Kidney (tissue), 13 donors: ENCODE measurements at regions not wholly inside any gene's neighbourhood (a gene's known extent, or its start where the extent isn't known, plus 50 kb on each side); places are given as distances from the start of the nearest gene placed in this dataset.
A peak's percentile ranks its signal among the peaks of the same experiment; 100 is the strongest.

Experiments used
- DNase-seq, 5 donors: peaks; one replicate each; pipeline ENCODE4 v3.0.0-alpha.2; 2013 to 2020
- FAIRE-seq: peaks from 2 replicates; lab custom pipeline; 2012; peaks lifted over from hg19 to GRCh38; lab: Jason Lieb, UNC
- H3K27ac ChIP-seq, 2 donors: one replicate each; pipeline ENCODE4 v1.7.0; 2013; ENCODE audit warnings: low read depth in 2 of 2, low read length in 2 of 2, inconsistent platforms in 1 of 2
- H3K27me3 ChIP-seq: one replicate; pipeline ENCODE4 v1.7.1; 2013; ENCODE audit warnings: low read length, inconsistent platforms; ENCODE audit not compliant: control insufficient read depth, insufficient read depth
- H3K36me3 ChIP-seq, 3 donors: one replicate each; pipeline versions ENCODE4 v1.7.0 to v1.7.1; 2013; ENCODE audit warnings: low read length in 3 of 3, control low read depth in 1 of 3, inconsistent platforms in 1 of 3; ENCODE audit not compliant: insufficient read depth in 3 of 3, control insufficient read depth in 2 of 3
- H3K4me1 ChIP-seq, 3 donors: one replicate each; pipeline versions ENCODE4 v1.7.0 to v1.7.1; 2013; ENCODE audit warnings: low read length in 3 of 3, inconsistent platforms in 1 of 3, low read depth in 1 of 3; ENCODE audit not compliant: control insufficient read depth in 2 of 3, insufficient read depth in 2 of 3
- H3K4me3 ChIP-seq, 3 donors: one replicate each; pipeline versions ENCODE4 v1.7.0 to v1.8.1; 2013; ENCODE audit warnings: low read length in 3 of 3, control low read depth in 1 of 3, inconsistent platforms in 1 of 3
- H3K9ac ChIP-seq, 3 donors: one replicate each; pipeline versions ENCODE4 v1.7.0 to v1.7.1; 2013; ENCODE audit warnings: low read length in 3 of 3, control low read depth in 1 of 3, inconsistent platforms in 1 of 3
- H3K9me3 ChIP-seq, 3 donors: one replicate each; pipeline versions ENCODE4 v1.7.0 to v1.7.1; 2013; ENCODE audit warnings: low read length in 3 of 3, control low read depth in 1 of 3, inconsistent platforms in 1 of 3; ENCODE audit not compliant: control insufficient read depth in 2 of 3, insufficient read depth in 1 of 3
- intact Hi-C: fragments of 100-400 bp; cut with DNase I; formaldehyde crosslinking; loops from one replicate; pipeline ENCODE4 v1.11.1; 2022
- TF ChIP-seq, protein P1 (sequence below): IDR thresholded peaks from 3 replicates; pipeline ENCODE4 v1.5.1; 2012; ENCODE audit warnings: mild to moderate bottlenecking, moderate library complexity, borderline replicate concordance; ENCODE audit not compliant: insufficient read depth; ENCODE audit errors: extremely low read depth
- donor health status: control.
- donor health status: control.
- donor health status: control.
- donor health status: control.
- donor health status: control.
- donor health status: DM: yes; HTN: yes; CAD: no.
- donor health status: Normal renal cell carcinoma (clear cell type).

DNA sequence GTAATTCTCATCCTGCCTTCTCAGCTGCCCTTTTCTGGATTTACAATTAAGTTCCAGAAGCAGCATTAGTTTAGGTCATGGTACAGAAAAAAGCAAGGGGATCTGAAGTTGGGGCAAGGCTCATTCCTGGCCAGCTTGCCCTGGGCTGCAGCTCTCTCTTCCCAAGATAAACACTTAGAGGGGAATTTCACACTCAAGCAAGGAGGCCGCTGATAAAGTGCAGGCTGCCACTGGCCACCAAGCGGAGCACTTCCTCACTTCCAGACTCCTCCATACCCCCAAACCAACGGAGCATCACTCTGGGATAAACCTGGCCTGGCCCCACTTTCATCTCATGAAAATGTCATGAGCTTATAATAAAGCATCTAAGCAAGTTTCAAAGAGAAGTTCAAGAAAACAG, 445.5 kb upstream of the MKI67 start:
- intact Hi-C loops: no loop called here
- DNase-seq: no peak

DNA sequence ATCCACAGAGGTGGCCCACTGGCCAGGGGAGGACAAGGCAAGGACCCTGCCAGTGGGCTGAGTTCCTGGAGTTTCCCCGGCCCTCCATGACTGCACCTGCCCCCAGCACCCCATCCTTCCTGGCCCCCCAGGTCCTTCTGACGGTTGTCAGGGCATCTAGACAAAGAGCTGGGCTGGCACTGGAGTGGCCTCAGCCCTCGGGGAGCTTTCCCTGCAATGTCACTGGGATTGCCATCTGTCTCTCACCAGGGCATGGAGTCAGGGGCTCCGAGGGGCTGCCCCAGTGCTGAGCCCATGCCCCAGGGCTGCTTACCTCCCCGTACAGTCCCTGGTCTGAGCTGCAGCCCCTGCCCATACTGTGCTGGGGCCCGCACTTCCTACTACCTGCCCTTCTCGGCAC, 446.5 kb upstream of the MKI67 start:
- TF ChIP-seq, protein P1, sequence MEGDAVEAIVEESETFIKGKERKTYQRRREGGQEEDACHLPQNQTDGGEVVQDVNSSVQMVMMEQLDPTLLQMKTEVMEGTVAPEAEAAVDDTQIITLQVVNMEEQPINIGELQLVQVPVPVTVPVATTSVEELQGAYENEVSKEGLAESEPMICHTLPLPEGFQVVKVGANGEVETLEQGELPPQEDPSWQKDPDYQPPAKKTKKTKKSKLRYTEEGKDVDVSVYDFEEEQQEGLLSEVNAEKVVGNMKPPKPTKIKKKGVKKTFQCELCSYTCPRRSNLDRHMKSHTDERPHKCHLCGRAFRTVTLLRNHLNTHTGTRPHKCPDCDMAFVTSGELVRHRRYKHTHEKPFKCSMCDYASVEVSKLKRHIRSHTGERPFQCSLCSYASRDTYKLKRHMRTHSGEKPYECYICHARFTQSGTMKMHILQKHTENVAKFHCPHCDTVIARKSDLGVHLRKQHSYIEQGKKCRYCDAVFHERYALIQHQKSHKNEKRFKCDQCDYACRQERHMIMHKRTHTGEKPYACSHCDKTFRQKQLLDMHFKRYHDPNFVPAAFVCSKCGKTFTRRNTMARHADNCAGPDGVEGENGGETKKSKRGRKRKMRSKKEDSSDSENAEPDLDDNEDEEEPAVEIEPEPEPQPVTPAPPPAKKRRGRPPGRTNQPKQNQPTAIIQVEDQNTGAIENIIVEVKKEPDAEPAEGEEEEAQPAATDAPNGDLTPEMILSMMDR: no peak

More for the DNA sequence above, 445.5 kb upstream of the MKI67 start:
- H3K27me3 ChIP-seq: no peaks in the 10 kb centered on the region
- H3K9me3 ChIP-seq: no peaks in the 10 kb centered on the region
- TF ChIP-seq, protein P1: no peak
- FAIRE-seq: no peak
- H3K4me3 ChIP-seq: no peak overlapping the region
- no peaks in the 10 kb centered on the region for H3K36me3 ChIP-seq
- no peak overlapping the region for H3K27ac ChIP-seq
- H3K9ac ChIP-seq: no peak overlapping the region
- H3K4me1 ChIP-seq: no peaks in the 10 kb centered on the region

DNA sequence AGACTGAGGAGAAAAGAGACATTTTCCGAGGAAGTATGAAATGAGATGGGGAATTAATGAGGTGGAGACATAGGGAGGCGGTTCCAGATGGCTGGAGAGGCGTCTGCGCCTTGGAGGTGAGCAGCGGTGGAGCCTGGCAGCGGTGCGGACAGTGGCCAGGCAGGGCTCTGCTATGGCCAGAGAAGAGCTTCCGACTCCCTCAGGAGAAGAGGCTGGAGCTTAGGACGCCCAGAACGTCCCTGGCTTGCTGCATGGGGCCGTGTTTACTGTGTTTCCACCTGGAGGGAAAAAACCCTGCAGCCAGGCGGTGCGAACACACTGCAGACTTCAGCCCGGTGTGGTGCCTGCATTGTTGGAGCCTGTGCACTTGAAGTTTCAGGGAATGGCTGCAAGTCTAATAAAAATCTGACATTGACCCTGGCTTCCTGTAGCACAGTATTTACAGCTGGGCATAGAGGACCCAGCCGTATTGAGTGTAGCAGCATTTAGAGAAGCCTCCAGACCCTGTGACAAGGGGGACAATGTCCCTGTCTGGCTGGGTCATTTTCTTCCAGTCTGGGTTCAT, 447.1 kb upstream of the MKI67 start:
- Histone ChIP-seq H3K36me3 (no peaks in the 10 kb centered on the region), H3K9me3 (no peaks in the 10 kb centered on the region), H3K27me3 (no peaks in the 10 kb centered on the region), H3K9ac (no peak overlapping the region), H3K27ac (no peak overlapping the region), H3K4me1 (no peaks in the 10 kb centered on the region), H3K4me3 (no peak overlapping the region)
- intact Hi-C loops: no loop called here
- TF ChIP-seq, protein P1: no peak
- FAIRE-seq: no peak
- peak in 3 of 5 donors; percentile 39 to 61 (median 54) for DNase-seq

More for the DNA sequence above, 446.5 kb upstream of the MKI67 start:
- Histone ChIP-seq H3K9ac (no peak overlapping the region), H3K27ac (no peak overlapping the region), H3K27me3 (no peaks in the 10 kb centered on the region), H3K4me3 (no peak overlapping the region), H3K36me3 (no peaks in the 10 kb centered on the region), H3K9me3 (no peaks in the 10 kb centered on the region), H3K4me1 (no peaks in the 10 kb centered on the region)
- DNase-seq (no peak), FAIRE-seq (no peak)
- intact Hi-C loops: no loop called here

DNA sequence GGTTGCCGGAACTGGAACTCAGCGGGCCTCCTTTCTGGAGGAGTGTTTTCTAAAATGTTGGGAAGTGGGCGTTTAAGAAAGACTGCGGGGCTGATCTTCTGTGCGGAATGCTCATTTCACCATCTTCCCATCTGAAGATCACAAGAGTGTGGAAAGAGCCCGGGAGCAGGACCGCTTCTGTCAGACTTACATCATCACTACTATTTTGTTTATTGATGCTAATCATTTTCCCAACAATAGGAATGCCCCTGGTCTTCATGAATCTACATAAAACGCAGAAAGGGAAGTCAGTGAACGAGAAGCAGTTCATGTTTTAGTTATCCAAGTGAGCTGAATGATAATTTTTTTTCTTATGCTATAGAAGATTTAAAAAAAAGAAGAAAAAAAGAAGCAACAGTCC, 447.8 kb upstream of the MKI67 start:
- H3K9ac ChIP-seq: no peak overlapping the region
- H3K27ac ChIP-seq: no peak overlapping the region
- intact Hi-C loops: no loop called here
- FAIRE-seq: no peak
- no peaks in the 10 kb centered on the region for H3K4me1 ChIP-seq
- no peaks in the 10 kb centered on the region for H3K27me3 ChIP-seq
- no peak overlapping the region for H3K4me3 ChIP-seq
- H3K36me3 ChIP-seq: no peaks in the 10 kb centered on the region
- no peaks in the 10 kb centered on the region for H3K9me3 ChIP-seq
- TF ChIP-seq, protein P1: no peak
- DNase-seq: no peak
